HCT116 (cell line): ENCODE measurements at regions not wholly inside any gene's neighbourhood (a gene's known extent, or its start where the extent isn't known, plus 50 kb on each side); places are given as distances from the start of the nearest gene placed in this dataset.

Experiments used
- ATAC-seq: fragments of 200-7000 bp; cut with Tn5 transposase; 2 replicates; pipeline ENCODE4 v1.9.1; 2020; ENCODE audit warnings: mild to moderate bottlenecking, moderate library complexity
- BruUV-seq: library from RNA; stranded (reverse); fragments of 400-500 nt; replicated peaks from 2 replicates; lab custom pipeline; 2021; lab: Mats Ljungman, UMichigan
- CTCF ChIA-PET: fragments of 300-600 bp; sonication (Branson Sonifier 250); formaldehyde crosslinking; loops from one replicate; lab custom pipeline; 2021; ENCODE audit warnings: antibody characterized with exemption; lab: Charles Lee
- POLR2A ChIA-PET: fragments of 300-600, 350-600 bp; sonication (Branson Sonifier 250); formaldehyde crosslinking; loops from one replicate; lab custom pipeline; 2021; ENCODE audit warnings: antibody characterized with exemption; lab: Charles Lee
- RAD21 ChIA-PET, 2 experiments: fragments of 300-600 bp; sonication (Branson Sonifier 250); formaldehyde crosslinking; loops; one replicate each; lab custom pipeline; 2023; ENCODE audit warnings: low total read pairs in 2 of 2; ENCODE audit not compliant: uncharacterized antibody in 2 of 2, unreplicated experiment in 2 of 2, low non-redundant PET in 1 of 2; lab: Charles Lee
- DNase-seq: peaks from one replicate; pipeline ENCODE4 v3.0.0-alpha.2; 2010; ENCODE audit warnings: low read depth, low spot score
- H2AFZ ChIP-seq: fragments of 200-600 bp; shearing (Covaris generic), sonication (generic); 2 replicates; pipeline ENCODE4 v1.6.1; 2017; ENCODE audit warnings: low read depth, mixed run types, mixed read lengths, antibody characterized with exemption, low read length; ENCODE audit not compliant: poor library complexity, severe bottlenecking
- H3K27ac ChIP-seq: 2 replicates; pipeline ENCODE4 v1.5.1; 2012; ENCODE audit warnings: low read depth, low read length
- H3K27me3 ChIP-seq: fragments of 200-600 bp; sonication (generic); 2 replicates; pipeline ENCODE4 v1.6.1; 2016; ENCODE audit warnings: mixed run types, low read length, mixed read lengths; ENCODE audit not compliant: insufficient read depth
- H3K36me3 ChIP-seq, 2 experiments: fragments of 200-500 bp in 1 of 2; fragments of 200-600 bp in 1 of 2; sonication (Bioruptor generic) in 1 of 2; sonication (generic) in 1 of 2; 2 replicates each; pipeline versions ENCODE4 v1.5.1 to v1.6.1; 2014 to 2016; ENCODE audit warnings: low read length in 2 of 2, inconsistent platforms in 1 of 2, mixed read lengths in 1 of 2, mixed run types in 1 of 2; ENCODE audit not compliant: insufficient read depth in 2 of 2, control insufficient read depth in 1 of 2
- H3K4me1 ChIP-seq, 2 experiments: fragments of 200-600 bp in 1 of 2; sonication (generic) in 1 of 2; 2 replicates each; pipeline versions ENCODE4 v1.5.1 to v1.6.1; 2012 to 2017; ENCODE audit warnings: low read length in 2 of 2, inconsistent platforms in 1 of 2, mild to moderate bottlenecking in 1 of 2, mixed read lengths in 1 of 2, mixed run types in 1 of 2, moderate library complexity in 1 of 2; ENCODE audit not compliant: insufficient read depth in 2 of 2, control insufficient read depth in 1 of 2
- H3K4me2 ChIP-seq: fragments of 200-600 bp; sonication (generic); 2 replicates; pipeline ENCODE4 v1.6.1; 2017; ENCODE audit warnings: mixed run types, low read length, mixed read lengths
- H3K4me3 ChIP-seq, 2 experiments: fragments of 200-600 bp in 1 of 2; sonication (generic) in 1 of 2; replicated peaks in 1 of 2; 2 replicates each; pipeline ENCODE4 v1.5.1; 2011 to 2016; ENCODE audit warnings: low read length in 2 of 2, control low read depth in 1 of 2, low read depth in 1 of 2, mild to moderate bottlenecking in 1 of 2, mixed read lengths in 1 of 2, mixed run types in 1 of 2
- H3K79me2 ChIP-seq: fragments of 200-600 bp; sonication (generic); 2 replicates; pipeline ENCODE4 v1.6.1; 2017; ENCODE audit warnings: mild to moderate bottlenecking, mixed run types, low read length, moderate library complexity, mixed read lengths; ENCODE audit not compliant: insufficient read depth
- H3K9ac ChIP-seq: fragments of 200-600 bp; sonication (generic); 2 replicates; pipeline ENCODE4 v1.6.1; 2016; ENCODE audit warnings: low read length, mixed read lengths
- H3K9me2 ChIP-seq: fragments of 200-600 bp; sonication (generic), shearing (Covaris generic); 2 replicates; pipeline ENCODE4 v1.6.1; 2017; ENCODE audit warnings: mixed run types, mild to moderate bottlenecking, moderate library complexity; ENCODE audit not compliant: insufficient read depth
- H3K9me3 ChIP-seq, 2 experiments: fragments of 200-500 bp in 1 of 2; fragments of 200-600 bp in 1 of 2; sonication (Bioruptor generic) in 1 of 2; sonication (generic) in 1 of 2; 2 replicates each; pipeline ENCODE4 v1.6.1; 2014 to 2017; ENCODE audit warnings: low read length in 2 of 2, mixed read lengths in 2 of 2, inconsistent platforms in 1 of 2, low read depth in 1 of 2, mild to moderate bottlenecking in 1 of 2, mixed run types in 1 of 2, moderate library complexity in 1 of 2; ENCODE audit not compliant: control insufficient read depth in 1 of 2, insufficient read depth in 1 of 2
- H4K20me1 ChIP-seq: fragments of 200-600 bp; sonication (generic), shearing (Covaris generic); 2 replicates; pipeline ENCODE4 v1.6.1; 2017; ENCODE audit warnings: mixed run types, mild to moderate bottlenecking, moderate library complexity; ENCODE audit not compliant: insufficient read depth
- ATF3 ChIP-seq: IDR thresholded peaks from 2 replicates; pipeline ENCODE4 v1.6.1; 2012
- CTCF ChIP-seq, 3 experiments: fragments of 200-600 bp in 1 of 3; sonication (generic) in 1 of 3; IDR thresholded peaks in 2 of 3; conservative IDR thresholded peaks in 1 of 3; 2 replicates each; pipeline ENCODE4 v1.5.1; 2012 to 2017; ENCODE audit warnings: low read depth in 2 of 3, low read length in 2 of 3, antibody characterized with exemption in 1 of 3, borderline replicate concordance in 1 of 3, control low read depth in 1 of 3, mild to moderate bottlenecking in 1 of 3, mixed read lengths in 1 of 3, mixed run types in 1 of 3, moderate library complexity in 1 of 3; ENCODE audit not compliant: insufficient read depth in 1 of 3
- EGR1 ChIP-seq: IDR thresholded peaks from 2 replicates; pipeline ENCODE4 v1.6.1; 2012; ENCODE audit warnings: low read depth
- ELF1 ChIP-seq: IDR thresholded peaks from 2 replicates; pipeline ENCODE4 v1.6.1; 2012; ENCODE audit warnings: low read depth, borderline replicate concordance
- EZH2phosphoT487 ChIP-seq: fragments of 200-600 bp; IDR thresholded peaks from 2 replicates; pipeline ENCODE4 v1.6.1; 2018; ENCODE audit warnings: antibody characterized with exemption, borderline replicate concordance
- JUND ChIP-seq: IDR thresholded peaks from 2 replicates; pipeline ENCODE4 v1.6.1; 2012
- POLR2AphosphoS5 ChIP-seq: IDR thresholded peaks from 2 replicates; pipeline ENCODE4 v1.6.1; 2011; ENCODE audit warnings: mild to moderate bottlenecking, low read depth, low read length, moderate library complexity
- REST ChIP-seq: IDR thresholded peaks from 2 replicates; pipeline ENCODE4 v1.6.1; 2012; ENCODE audit warnings: low read depth
- SIN3A ChIP-seq: IDR thresholded peaks from 2 replicates; pipeline ENCODE4 v1.6.1; 2012; ENCODE audit warnings: low read depth
- SRF ChIP-seq: IDR thresholded peaks from 2 replicates; pipeline ENCODE4 v1.6.1; 2012; ENCODE audit warnings: low read depth
- TCF7L2 ChIP-seq: IDR thresholded peaks from 2 replicates; pipeline ENCODE4 v1.7.0; 2011; ENCODE audit warnings: borderline replicate concordance, inconsistent platforms; ENCODE audit not compliant: insufficient read depth, insufficient read length; ENCODE audit errors: extremely low read depth
- YY1 ChIP-seq: IDR thresholded peaks from 2 replicates; pipeline ENCODE4 v1.6.1; 2011; ENCODE audit warnings: low read length, low read depth, moderate library complexity, mild to moderate bottlenecking; ENCODE audit not compliant: insufficient replicate concordance; ENCODE audit errors: extremely low read depth
- ZNF274 ChIP-seq: fragments of 200-500 bp; sonication (Bioruptor generic); IDR thresholded peaks from 2 replicates; pipeline ENCODE4 v1.6.1; 2014; ENCODE audit warnings: mild to moderate bottlenecking, low read depth, low read length, inconsistent platforms
- intact Hi-C: fragments of 100-400 bp; cut with micrococcal nuclease; formaldehyde crosslinking; loops from 2 replicates; pipeline ENCODE4 v1.10.0; 2022

- TF ChIP-seq EGR1 (no peak), SIN3A (no peak), YY1 (no peak), REST (no peak), ATF3 (no peak), JUND (no peak), SRF (no peak), ZNF274 (no peak), EZH2phosphoT487 (no peak), TCF7L2 (no peak), ELF1 (no peak), CTCF (IDR thresholded peaks at IDR 0.05 in 2 of 3, conservative IDR thresholded peaks at IDR 0.05 in 1 of 3; ENCODE audit: borderline replicate concordance in 1 of 3, insufficient read depth in 1 of 3, low read depth in 2 of 3, low read length in 2 of 3) (no peak), POLR2AphosphoS5 (no peak)
- Histone ChIP-seq H4K20me1 (no peaks in the 10 kb centered on the region), H3K9me3 (no peaks in the 10 kb centered on the region), H3K36me3 (no peaks in the 10 kb centered on the region), H3K4me2 (no peak overlapping the region), H3K9me2 (no peaks in the 10 kb centered on the region), H3K27me3 (peaks cover 70% of the 10 kb centered on the region), H2AFZ (no peak overlapping the region), H3K9ac (no peak overlapping the region), H3K79me2 (no peaks in the 10 kb centered on the region), H3K27ac (no peak overlapping the region), H3K4me3 (no peak overlapping the region), H3K4me1 (no peaks in the 10 kb centered on the region)
- intact Hi-C loops: no loop called here
- BruUV-seq: no TSS peak
- no peak for ATAC-seq
- DNase-seq: no peak
- CTCF ChIA-PET: no interaction called here
- POLR2A ChIA-PET: no interaction called here
- RAD21 ChIA-PET: no interaction called here
Measured at GRCh38 chr6:88535306-88535705, 369.2 kb upstream of the CNR1 start.
